ENCODE measurements at regions not wholly inside any gene's neighbourhood (a gene's known extent, or its start where the extent isn't known, plus 50 kb on each side); places are given as distances from the start of the nearest gene placed in this dataset.
"Not testable (repeated sequence)": the region's sequence is repeated elsewhere in the genome, so short reads cannot be mapped to it uniquely, and the experiment has no call there.

- no peak for DNase-seq
These were observed 480.5 kb upstream of the HTR1E start for GRCh38 chr6:86456821-86457220.

- DNase-seq, result no peak
These were observed 484.1 kb upstream of the HTR1E start for GRCh38 chr6:86453232-86453631.

- no peak for DNase-seq
These were observed 488.9 kb upstream of the HTR1E start for GRCh38 chr6:86448398-86448797.

GRCh38 chr6:86440608-86441007, 496.7 kb upstream of the HTR1E start:
- DNase-seq, result no peak

GRCh38 chr6:86423571-86423970, 513.8 kb upstream of the HTR1E start:
- no peak for DNase-seq

- no peak for DNase-seq
These were observed 525.3 kb upstream of the HTR1E start for GRCh38 chr6:86412057-86412456.

GRCh38 chr6:86407128-86407527, 530.2 kb upstream of the HTR1E start:
- DNase-seq, result no peak

- DNase-seq, result not testable (repeated sequence)
These were observed 544.5 kb upstream of the HTR1E start for GRCh38 chr6:86392850-86393249.

- no peak for DNase-seq
These were observed 556.7 kb upstream of the HTR1E start for GRCh38 chr6:86380571-86381125.

GRCh38 chr6:86357877-86358276, 579.5 kb upstream of the HTR1E start:
- DNase-seq, result no peak

GRCh38 chr6:86355271-86355670, 582.1 kb upstream of the HTR1E start:
- DNase-seq, result no peak

GRCh38 chr6:86331919-86332318, 605.4 kb upstream of the HTR1E start:
- DNase-seq, result no peak

GRCh38 chr6:86331265-86331840, 606.0 kb upstream of the HTR1E start:
- DNase-seq, result no peak

- DNase-seq, result no peak
These were observed 631.1 kb upstream of the HTR1E start for GRCh38 chr6:86306210-86306609.

- DNase-seq, result no peak
These were observed 643.2 kb upstream of the SYNCRIP start for GRCh38 chr6:86285876-86286275.

- not testable (repeated sequence) for DNase-seq
These were observed 642.3 kb upstream of the SYNCRIP start for GRCh38 chr6:86284809-86285480.

GRCh38 chr6:86283596-86283995, 640.9 kb upstream of the SYNCRIP start:
- DNase-seq, result not testable (repeated sequence)

- no peak for DNase-seq
These were observed 633.4 kb upstream of the SYNCRIP start for GRCh38 chr6:86276056-86276455.

- no peak for DNase-seq
These were observed 631.2 kb upstream of the SYNCRIP start for GRCh38 chr6:86273936-86274335.

- DNase-seq, result no peak
These were observed 614.0 kb upstream of the SYNCRIP start for GRCh38 chr6:86256615-86257187.

GRCh38 chr6:86255973-86256372, 613.3 kb upstream of the SYNCRIP start:
- no peak for DNase-seq

- DNase-seq, result no peak
These were observed 608.4 kb upstream of the SYNCRIP start for GRCh38 chr6:86251106-86251505.

GRCh38 chr6:86217906-86218305, 575.2 kb upstream of the SYNCRIP start:
- DNase-seq, result no peak

GRCh38 chr6:86215323-86215722, 572.6 kb upstream of the SYNCRIP start:
- no peak for DNase-seq

Data from EL (cell line).